ENCODE measurements at regions not wholly inside any gene's neighbourhood (a gene's known extent, or its start where the extent isn't known, plus 50 kb on each side); places are given as distances from the start of the nearest gene placed in this dataset.

DNA sequence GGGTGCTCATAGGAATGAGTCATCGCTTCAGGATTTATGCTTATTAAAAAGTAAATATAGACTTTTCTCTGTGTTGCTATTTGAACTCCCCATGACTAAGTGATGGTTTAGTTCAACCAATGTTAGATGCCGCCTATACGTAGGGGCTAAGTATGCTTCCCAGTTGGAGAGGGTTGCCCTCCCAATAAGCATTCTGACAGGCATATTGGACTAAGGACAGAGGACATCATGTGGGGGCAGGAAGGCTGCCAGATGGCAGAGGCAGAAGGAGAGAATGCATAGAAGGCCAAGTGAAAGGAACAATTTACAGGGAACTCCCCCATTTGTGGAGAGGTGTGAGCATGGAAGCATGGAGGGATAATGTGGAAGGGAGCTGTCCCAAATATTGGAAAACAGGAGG is 318.4 kb upstream of the OBI1 start:
- no peaks in the 10 kb centered on the region for H3K9me2 ChIP-seq (replicated peaks; ENCODE audit: insufficient read depth, low read length)
- H3K4me2 ChIP-seq (ENCODE audit: low read depth, low read length, poor library complexity, severe bottlenecking) = no peak overlapping the region
- no peaks in the 10 kb centered on the region for H3F3A ChIP-seq (ENCODE audit: insufficient read depth)
- no peaks in the 10 kb centered on the region for H3K27me3 ChIP-seq (ENCODE audit: low read length)
- H3K27ac ChIP-seq (ENCODE audit: low read depth, low read length) = no peak overlapping the region
- TF ChIP-seq, protein P1, sequence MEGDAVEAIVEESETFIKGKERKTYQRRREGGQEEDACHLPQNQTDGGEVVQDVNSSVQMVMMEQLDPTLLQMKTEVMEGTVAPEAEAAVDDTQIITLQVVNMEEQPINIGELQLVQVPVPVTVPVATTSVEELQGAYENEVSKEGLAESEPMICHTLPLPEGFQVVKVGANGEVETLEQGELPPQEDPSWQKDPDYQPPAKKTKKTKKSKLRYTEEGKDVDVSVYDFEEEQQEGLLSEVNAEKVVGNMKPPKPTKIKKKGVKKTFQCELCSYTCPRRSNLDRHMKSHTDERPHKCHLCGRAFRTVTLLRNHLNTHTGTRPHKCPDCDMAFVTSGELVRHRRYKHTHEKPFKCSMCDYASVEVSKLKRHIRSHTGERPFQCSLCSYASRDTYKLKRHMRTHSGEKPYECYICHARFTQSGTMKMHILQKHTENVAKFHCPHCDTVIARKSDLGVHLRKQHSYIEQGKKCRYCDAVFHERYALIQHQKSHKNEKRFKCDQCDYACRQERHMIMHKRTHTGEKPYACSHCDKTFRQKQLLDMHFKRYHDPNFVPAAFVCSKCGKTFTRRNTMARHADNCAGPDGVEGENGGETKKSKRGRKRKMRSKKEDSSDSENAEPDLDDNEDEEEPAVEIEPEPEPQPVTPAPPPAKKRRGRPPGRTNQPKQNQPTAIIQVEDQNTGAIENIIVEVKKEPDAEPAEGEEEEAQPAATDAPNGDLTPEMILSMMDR (IDR thresholded peaks at IDR 0.05; ENCODE audit: insufficient read depth, low read length, poor library complexity, severe bottlenecking) = no peak
- no peak for TF ChIP-seq EZH2phosphoT487 (conservative IDR thresholded peaks at IDR 0.05; ENCODE audit: low read length)
- H3K4me3 ChIP-seq (ENCODE audit: insufficient read depth, low read length, poor library complexity, severe bottlenecking) = no peak overlapping the region
- H3K9me3 ChIP-seq (ENCODE audit: insufficient read depth, low read length) = no peaks in the 10 kb centered on the region
- no peaks in the 10 kb centered on the region for H3K79me2 ChIP-seq (ENCODE audit: insufficient read depth, low read length)
- no peak overlapping the region for H2AFZ ChIP-seq (ENCODE audit: low read depth, low read length, severe bottlenecking)
- no peaks in the 10 kb centered on the region for H4K20me1 ChIP-seq (ENCODE audit: low read depth, low read length)
- no peaks in the 10 kb centered on the region for H3K36me3 ChIP-seq (ENCODE audit: low read length)
- H3K9ac ChIP-seq (ENCODE audit: low read length) = no peak overlapping the region

DNA sequence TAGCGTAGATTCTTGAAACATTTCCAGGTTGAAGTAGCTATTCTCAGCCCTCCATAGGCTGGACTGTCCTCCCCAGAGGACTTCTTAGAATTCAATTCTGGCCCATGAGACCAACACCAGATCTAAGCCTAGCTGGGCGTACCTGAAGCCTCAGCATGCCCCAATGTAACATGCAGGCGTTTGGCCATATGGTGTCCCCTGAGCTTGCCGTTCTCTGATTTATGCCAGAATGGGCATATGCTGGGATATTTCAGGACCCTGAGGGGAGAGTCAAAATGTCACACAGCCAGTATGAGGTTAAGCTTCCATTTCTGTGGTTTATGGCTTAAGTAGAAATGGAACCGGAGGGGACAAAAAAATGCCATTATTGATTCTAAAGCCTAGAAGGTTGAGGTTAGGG is 317.7 kb upstream of the OBI1 start:
- Histone ChIP-seq H3K79me2 (ENCODE audit: insufficient read depth, low read length) (no peaks in the 10 kb centered on the region), H3K9me3 (ENCODE audit: insufficient read depth, low read length) (no peaks in the 10 kb centered on the region), H4K20me1 (ENCODE audit: low read depth, low read length) (no peaks in the 10 kb centered on the region), H3K27me3 (ENCODE audit: low read length) (no peaks in the 10 kb centered on the region), H3F3A (ENCODE audit: insufficient read depth) (no peaks in the 10 kb centered on the region), H3K36me3 (ENCODE audit: low read length) (no peaks in the 10 kb centered on the region), H3K9ac (ENCODE audit: low read length) (no peak overlapping the region), H3K4me3 (ENCODE audit: insufficient read depth, low read length, poor library complexity, severe bottlenecking) (no peak overlapping the region), H2AFZ (ENCODE audit: low read depth, low read length, severe bottlenecking) (no peak overlapping the region), H3K27ac (ENCODE audit: low read depth, low read length) (no peak overlapping the region), H3K9me2 (replicated peaks; ENCODE audit: insufficient read depth, low read length) (no peaks in the 10 kb centered on the region), H3K4me2 (ENCODE audit: low read depth, low read length, poor library complexity, severe bottlenecking) (no peak overlapping the region)
- TF ChIP-seq EZH2phosphoT487 (conservative IDR thresholded peaks at IDR 0.05; ENCODE audit: low read length) = no peak
- TF ChIP-seq, protein P1 (IDR thresholded peaks at IDR 0.05; ENCODE audit: insufficient read depth, low read length, poor library complexity, severe bottlenecking) = no peak

DNA sequence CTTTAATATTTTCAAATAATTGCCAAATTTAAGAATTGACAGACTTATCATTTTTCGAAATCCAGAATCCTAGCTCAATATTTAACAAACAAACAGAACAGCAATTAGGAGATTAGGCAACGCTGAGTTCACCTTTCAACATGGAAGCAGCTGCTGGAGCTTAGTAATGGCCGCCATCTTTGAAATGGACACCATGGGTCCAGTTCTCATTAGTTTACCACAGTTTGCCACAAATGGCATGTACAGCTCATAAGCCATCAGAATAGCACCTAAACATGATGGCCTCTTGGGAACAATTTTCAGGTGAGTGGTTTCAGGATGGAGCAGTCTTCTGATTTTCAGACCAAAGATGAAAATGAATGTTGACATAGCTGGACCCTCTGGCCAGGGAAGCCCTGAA is 313.6 kb upstream of the OBI1 start:
- Histone ChIP-seq H3F3A (ENCODE audit: insufficient read depth) (no peaks in the 10 kb centered on the region), H3K4me3 (ENCODE audit: insufficient read depth, low read length, poor library complexity, severe bottlenecking) (no peak overlapping the region), H2AFZ (ENCODE audit: low read depth, low read length, severe bottlenecking) (no peak overlapping the region), H4K20me1 (ENCODE audit: low read depth, low read length) (no peaks in the 10 kb centered on the region), H3K27ac (ENCODE audit: low read depth, low read length) (no peak overlapping the region), H3K79me2 (ENCODE audit: insufficient read depth, low read length) (no peaks in the 10 kb centered on the region), H3K9me2 (replicated peaks; ENCODE audit: insufficient read depth, low read length) (no peaks in the 10 kb centered on the region), H3K9me3 (ENCODE audit: insufficient read depth, low read length) (no peaks in the 10 kb centered on the region), H3K4me2 (ENCODE audit: low read depth, low read length, poor library complexity, severe bottlenecking) (no peak overlapping the region), H3K36me3 (ENCODE audit: low read length) (no peaks in the 10 kb centered on the region), H3K9ac (ENCODE audit: low read length) (no peak overlapping the region), H3K27me3 (ENCODE audit: low read length) (no peaks in the 10 kb centered on the region)
- TF ChIP-seq, protein P1 (IDR thresholded peaks at IDR 0.05; ENCODE audit: insufficient read depth, low read length, poor library complexity, severe bottlenecking) = no peak
- no peak for TF ChIP-seq EZH2phosphoT487 (conservative IDR thresholded peaks at IDR 0.05; ENCODE audit: low read length)
